ENCODE measurements at regions not wholly inside any gene's neighbourhood (a gene's known extent, or its start where the extent isn't known, plus 50 kb on each side); places are given as distances from the start of the nearest gene placed in this dataset.
A peak's percentile ranks its signal among the peaks of the same experiment; 100 is the strongest.

- Mint-ChIP-seq H3K9me3 (no peaks in the 10 kb centered on the region), H3K27ac (no peak overlapping the region), H3K36me3 (ENCODE audit: low read depth) (no peaks in the 10 kb centered on the region), H3K27me3 (ENCODE audit: insufficient read depth) (peaks cover 8% of the 10 kb centered on the region), H3K4me1 (no peaks in the 10 kb centered on the region), H3K4me3 (no peak overlapping the region)
- Histone ChIP-seq H3K27me3 (ENCODE audit: control insufficient read depth, insufficient read depth, low read length, poor library complexity, severe bottlenecking) (no peaks in the 10 kb centered on the region), H3K9me3 (ENCODE audit: control insufficient read depth, low read length) (no peaks in the 10 kb centered on the region), H3K4me1 (ENCODE audit: control insufficient read depth, insufficient read depth, low read length) (no peaks in the 10 kb centered on the region), H3K9ac (ENCODE audit: extremely low read depth, low read length, poor library complexity, severe bottlenecking) (no peak overlapping the region), H3K27ac (ENCODE audit: low read depth, low read length) (no peak overlapping the region), H3K4me3 (ENCODE audit: low read length) (no peak overlapping the region), H3K36me3 (ENCODE audit: control insufficient read depth, insufficient read depth, low read length) (no peaks in the 10 kb centered on the region)
- WGBS, 2 experiments (ENCODE audit: insufficient coverage in 1 of 2, insufficient read length in 1 of 2): 89 to 90% methylated on average over 1 to 3 of the region's 3 CpGs
- no peak for DNase-seq
- TF ChIP-seq, protein P1, sequence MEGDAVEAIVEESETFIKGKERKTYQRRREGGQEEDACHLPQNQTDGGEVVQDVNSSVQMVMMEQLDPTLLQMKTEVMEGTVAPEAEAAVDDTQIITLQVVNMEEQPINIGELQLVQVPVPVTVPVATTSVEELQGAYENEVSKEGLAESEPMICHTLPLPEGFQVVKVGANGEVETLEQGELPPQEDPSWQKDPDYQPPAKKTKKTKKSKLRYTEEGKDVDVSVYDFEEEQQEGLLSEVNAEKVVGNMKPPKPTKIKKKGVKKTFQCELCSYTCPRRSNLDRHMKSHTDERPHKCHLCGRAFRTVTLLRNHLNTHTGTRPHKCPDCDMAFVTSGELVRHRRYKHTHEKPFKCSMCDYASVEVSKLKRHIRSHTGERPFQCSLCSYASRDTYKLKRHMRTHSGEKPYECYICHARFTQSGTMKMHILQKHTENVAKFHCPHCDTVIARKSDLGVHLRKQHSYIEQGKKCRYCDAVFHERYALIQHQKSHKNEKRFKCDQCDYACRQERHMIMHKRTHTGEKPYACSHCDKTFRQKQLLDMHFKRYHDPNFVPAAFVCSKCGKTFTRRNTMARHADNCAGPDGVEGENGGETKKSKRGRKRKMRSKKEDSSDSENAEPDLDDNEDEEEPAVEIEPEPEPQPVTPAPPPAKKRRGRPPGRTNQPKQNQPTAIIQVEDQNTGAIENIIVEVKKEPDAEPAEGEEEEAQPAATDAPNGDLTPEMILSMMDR (conservative IDR thresholded peaks at IDR 0.05): no peak
Measured at GRCh38 chr16:76661691-76662235, 384.6 kb downstream of the CNTNAP4 start.

DNA sequence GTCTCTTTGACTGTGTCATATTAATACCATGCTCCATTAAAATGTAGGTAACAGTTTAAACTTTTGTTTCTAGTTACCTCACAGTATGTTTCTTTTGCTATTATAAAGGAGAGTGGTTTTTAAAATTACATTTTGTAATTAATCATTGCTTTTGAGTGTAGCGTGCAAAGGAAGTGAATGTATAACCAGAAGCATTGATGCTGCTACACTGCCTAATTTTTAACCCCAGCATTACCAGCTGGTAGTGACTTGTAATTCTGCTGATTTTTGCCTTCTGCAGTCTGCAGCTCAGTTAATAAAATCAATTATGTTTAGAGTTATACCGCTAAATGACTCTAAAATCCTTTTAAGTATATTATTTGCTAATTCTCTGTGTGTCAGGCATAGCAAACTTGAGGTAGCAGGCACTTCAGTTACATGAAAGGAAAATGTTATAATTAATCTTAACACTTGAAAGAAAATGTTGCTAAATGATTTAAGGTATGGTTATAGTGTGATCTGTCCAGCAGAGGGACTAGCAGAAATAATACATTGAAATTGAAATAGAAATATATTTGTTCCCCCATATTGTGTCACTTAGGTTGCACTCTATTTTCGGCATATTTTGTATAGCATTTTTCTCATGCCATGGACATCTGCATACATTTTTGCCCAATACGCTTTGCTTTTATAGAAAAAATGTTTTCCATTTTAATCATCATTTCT is 388.5 kb downstream of the CNTNAP4 start:
- no peak overlapping the region for H3K27ac Mint-ChIP-seq
- no peak overlapping the region for H3K4me3 Mint-ChIP-seq
- TF ChIP-seq, protein P1 (conservative IDR thresholded peaks at IDR 0.05): no peak
- H3K36me3 Mint-ChIP-seq (ENCODE audit: low read depth): no peaks in the 10 kb centered on the region
- H3K4me1 ChIP-seq (ENCODE audit: control insufficient read depth, insufficient read depth, low read length): no peaks in the 10 kb centered on the region
- peaks cover 8% of the 10 kb centered on the region for H3K27me3 Mint-ChIP-seq (ENCODE audit: insufficient read depth)
- no peaks in the 10 kb centered on the region for H3K27me3 ChIP-seq (ENCODE audit: control insufficient read depth, insufficient read depth, low read length, poor library complexity, severe bottlenecking)
- 85 to 92% methylated on average over 3 to 4 of the region's 4 CpGs for WGBS, 2 experiments (ENCODE audit: insufficient coverage in 1 of 2, insufficient read length in 1 of 2)
- H3K36me3 ChIP-seq (ENCODE audit: control insufficient read depth, insufficient read depth, low read length): no peaks in the 10 kb centered on the region
- DNase-seq: no peak
- H3K9ac ChIP-seq (ENCODE audit: extremely low read depth, low read length, poor library complexity, severe bottlenecking): no peak overlapping the region
- no peaks in the 10 kb centered on the region for H3K4me1 Mint-ChIP-seq
- no peaks in the 10 kb centered on the region for H3K9me3 ChIP-seq (ENCODE audit: control insufficient read depth, low read length)
- no peak overlapping the region for H3K4me3 ChIP-seq (ENCODE audit: low read length)
- H3K27ac ChIP-seq (ENCODE audit: low read depth, low read length): no peak overlapping the region
- no peaks in the 10 kb centered on the region for H3K9me3 Mint-ChIP-seq

DNA sequence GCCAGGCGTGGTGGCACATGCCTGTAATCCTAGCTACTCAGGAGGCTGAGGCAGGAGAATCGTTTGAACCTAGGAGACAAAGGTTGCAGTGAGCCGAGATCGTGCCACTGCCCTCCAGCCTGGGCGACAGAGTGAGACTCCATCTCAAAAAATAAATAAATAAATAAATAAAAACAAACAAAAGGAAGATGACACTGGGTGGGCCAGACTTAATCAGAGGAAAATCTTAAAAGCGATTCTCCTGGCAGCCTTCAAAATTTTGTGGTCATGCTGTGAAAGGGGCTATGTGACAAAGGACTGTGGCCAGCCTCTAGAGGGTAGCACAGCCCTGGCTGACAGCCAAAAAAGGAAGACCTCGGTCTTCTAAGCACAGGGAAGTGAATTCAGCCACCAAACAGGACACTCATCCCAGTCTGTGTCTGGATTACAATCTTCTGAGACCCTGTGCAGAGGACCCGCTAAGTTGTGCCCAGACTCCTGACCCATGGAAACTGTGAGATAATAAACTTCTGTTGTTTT is 391.1 kb downstream of the CNTNAP4 start:
- DNase-seq: peak; percentile 77

More for the DNA sequence above, 391.1 kb downstream of the CNTNAP4 start:
- Histone ChIP-seq H3K36me3 (ENCODE audit: control insufficient read depth, insufficient read depth, low read length) (no peaks in the 10 kb centered on the region), H3K27me3 (ENCODE audit: control insufficient read depth, insufficient read depth, low read length, poor library complexity, severe bottlenecking) (no peaks in the 10 kb centered on the region), H3K9ac (ENCODE audit: extremely low read depth, low read length, poor library complexity, severe bottlenecking) (no peak overlapping the region), H3K4me3 (ENCODE audit: low read length) (no peak overlapping the region), H3K4me1 (ENCODE audit: control insufficient read depth, insufficient read depth, low read length) (no peaks in the 10 kb centered on the region), H3K9me3 (ENCODE audit: control insufficient read depth, low read length) (no peaks in the 10 kb centered on the region), H3K27ac (ENCODE audit: low read depth, low read length) (no peak overlapping the region)
- WGBS, 2 experiments (ENCODE audit: insufficient coverage in 1 of 2, insufficient read length in 1 of 2): 75 to 81% methylated on average over 1 to 6 of the region's 8 CpGs
- Mint-ChIP-seq H3K4me1 (no peaks in the 10 kb centered on the region), H3K27me3 (ENCODE audit: insufficient read depth) (peaks cover 8% of the 10 kb centered on the region), H3K36me3 (ENCODE audit: low read depth) (no peaks in the 10 kb centered on the region), H3K27ac (no peak overlapping the region), H3K9me3 (no peaks in the 10 kb centered on the region), H3K4me3 (no peak overlapping the region)
- TF ChIP-seq, protein P1 (conservative IDR thresholded peaks at IDR 0.05): peak; percentile 75
